Stimulated activated CD4-positive, alpha-beta T cell treated with anti-CD3 and anti-CD28 coated beads, TNF-alpha, amount 100 ng/mL, for 48 hours (primary cell): ENCODE measurements at regions not wholly inside any gene's neighbourhood (a gene's known extent, or its start where the extent isn't known, plus 50 kb on each side); places are given as distances from the start of the nearest gene placed in this dataset.
"Not testable (repeated sequence)": the region's sequence is repeated elsewhere in the genome, so short reads cannot be mapped to it uniquely, and the experiment has no call there.

Source experiments
- DNase-seq, 3 donors: peaks; one replicate each; pipeline ENCODE4 v3.0.0-alpha.2; 2020; ENCODE audit warnings: low read depth in 3 of 3

DNA sequence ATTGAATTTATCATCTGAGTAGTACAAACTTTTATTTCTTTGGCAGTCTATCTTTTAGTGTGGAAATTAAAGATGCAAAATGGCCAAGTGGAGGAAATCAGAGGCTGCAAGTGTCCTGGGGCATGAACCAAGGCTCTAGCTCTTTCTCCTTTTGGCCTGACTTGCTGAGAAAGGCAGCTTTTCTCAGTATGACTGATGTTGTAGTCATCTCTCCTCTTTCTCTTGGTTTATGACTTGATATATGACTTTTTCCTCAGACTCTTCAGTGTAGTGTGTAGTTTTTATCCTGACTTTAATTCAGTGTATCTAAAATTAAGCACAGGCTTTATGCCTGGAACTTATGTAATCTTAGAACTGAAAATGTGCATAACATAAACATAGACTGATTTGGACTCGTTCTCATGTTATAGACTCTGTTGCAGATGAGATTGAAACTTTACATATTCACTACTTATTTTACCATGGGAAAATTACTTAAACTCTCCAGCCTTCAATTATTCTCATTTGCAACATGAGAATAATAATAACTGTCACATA lies 65.7 kb downstream of the SLITRK5 start:
- no peak for DNase-seq

DNA sequence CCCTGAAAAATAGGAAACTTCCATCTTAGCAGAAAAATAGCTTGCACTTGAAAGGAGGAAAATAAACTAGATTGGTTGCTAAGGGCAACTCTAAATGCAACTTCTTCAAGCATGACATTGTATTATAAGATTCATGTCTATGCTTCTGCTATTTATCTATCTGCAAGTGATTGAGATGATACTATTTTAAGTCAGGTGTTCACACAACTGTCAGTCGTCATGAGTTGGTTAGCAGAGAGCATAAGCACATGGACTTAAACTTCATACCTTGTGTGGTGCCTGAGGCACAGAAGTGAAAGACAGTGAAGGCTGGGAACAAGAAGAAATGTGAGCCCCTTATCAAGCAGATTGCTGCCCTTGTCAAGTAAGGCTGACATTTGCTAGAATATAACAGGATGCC lies 82.9 kb downstream of the SLITRK5 start:
- no peak for DNase-seq

DNA sequence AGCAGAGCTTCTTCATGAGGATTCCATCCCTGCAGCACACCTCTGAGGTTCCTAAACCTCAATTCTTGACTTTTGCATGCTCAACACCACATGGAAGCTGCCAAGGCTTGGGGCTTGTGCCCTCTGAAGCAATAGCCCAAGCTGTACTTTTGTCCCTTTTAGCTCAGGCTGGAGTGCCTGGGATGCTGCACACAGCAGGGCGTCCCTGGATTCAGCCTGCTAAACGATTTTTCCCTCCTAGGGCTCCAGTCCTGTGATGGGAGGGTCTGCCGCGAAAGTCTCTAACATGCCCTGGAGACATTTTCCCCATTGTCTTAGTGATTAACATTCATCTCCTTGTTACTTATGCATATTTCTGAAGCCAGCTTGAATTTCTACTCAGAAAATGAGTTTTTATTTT lies 98.3 kb downstream of the SLITRK5 start:
- DNase-seq = no peak

DNA sequence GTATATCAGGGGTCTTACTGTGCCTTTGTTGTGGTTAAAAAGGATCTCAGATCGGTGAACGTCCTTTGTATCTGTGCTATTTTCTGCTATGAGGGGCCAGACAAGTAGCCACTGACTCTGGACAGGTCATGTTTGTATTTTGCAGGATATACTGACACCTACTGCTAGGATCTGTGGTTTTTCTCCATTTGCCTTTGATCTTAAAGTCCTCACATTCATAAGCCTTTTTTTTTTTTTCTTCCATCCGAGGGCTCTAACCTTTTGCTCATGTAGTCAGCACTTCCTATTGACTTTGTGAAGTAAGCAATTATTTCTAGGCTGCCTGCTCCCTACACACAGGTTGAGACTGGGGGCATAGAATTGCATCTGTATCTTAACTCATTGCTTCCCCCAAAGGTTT lies 106.2 kb downstream of the SLITRK5 start:
- no peak for DNase-seq

DNA sequence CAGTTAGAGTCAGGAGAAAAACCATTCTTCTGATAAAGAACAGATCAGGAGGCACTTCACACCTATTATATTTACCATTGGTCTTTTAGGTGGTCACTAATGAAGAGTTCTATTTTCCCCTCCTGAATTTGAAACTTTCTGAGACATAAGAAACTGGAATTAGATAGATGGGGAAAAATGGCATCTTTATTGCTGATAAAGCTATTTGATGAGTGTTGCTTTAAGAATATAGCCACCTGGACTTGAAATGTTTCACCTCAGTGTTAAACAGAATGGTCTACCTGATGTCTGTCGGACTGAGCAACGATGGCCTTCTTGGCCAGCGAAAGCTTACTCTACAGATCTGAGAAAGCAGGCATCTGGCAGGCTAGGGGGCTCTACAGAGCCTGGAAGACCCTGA lies 107.0 kb downstream of the SLITRK5 start:
- DNase-seq = no peak

DNA sequence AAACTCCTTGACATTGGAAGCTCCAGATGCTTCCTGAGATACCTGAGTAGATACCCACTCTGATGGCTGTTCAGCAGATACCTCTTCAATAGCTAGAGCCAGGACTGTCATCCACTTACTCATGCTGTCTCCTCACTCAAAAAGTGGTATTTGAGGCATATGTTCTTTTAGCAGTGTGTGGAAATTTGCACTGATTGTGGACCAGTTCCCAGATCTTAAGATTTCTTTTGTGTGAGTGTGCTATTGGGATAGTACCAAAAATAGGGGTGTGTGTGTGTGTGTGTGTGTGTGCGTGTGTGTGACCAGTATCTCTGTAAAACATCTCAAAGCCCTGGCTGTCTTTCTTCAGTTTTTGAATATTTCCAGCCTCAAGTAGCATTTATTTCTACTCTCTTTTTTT lies 108.3 kb downstream of the SLITRK5 start:
- DNase-seq = no peak

DNA sequence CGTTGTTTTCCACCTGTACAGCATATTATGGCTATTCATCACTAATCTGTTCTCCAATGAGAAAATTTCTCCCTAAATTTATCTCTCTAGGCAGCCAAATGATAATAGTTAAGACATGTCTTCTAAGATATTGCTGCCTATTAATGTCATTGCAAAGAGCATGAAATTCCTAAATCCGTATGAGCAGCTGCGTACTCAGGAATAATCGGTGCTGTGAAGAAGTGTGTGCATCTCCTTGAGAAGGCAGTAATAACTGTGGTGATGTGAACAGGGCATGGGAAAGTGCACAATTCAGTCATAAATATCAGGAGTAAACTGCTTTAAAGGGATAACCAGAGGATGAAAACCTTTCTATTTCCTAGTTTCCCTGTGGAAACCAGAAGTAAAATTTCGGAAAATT lies 112.2 kb downstream of the SLITRK5 start:
- DNase-seq = no peak

DNA sequence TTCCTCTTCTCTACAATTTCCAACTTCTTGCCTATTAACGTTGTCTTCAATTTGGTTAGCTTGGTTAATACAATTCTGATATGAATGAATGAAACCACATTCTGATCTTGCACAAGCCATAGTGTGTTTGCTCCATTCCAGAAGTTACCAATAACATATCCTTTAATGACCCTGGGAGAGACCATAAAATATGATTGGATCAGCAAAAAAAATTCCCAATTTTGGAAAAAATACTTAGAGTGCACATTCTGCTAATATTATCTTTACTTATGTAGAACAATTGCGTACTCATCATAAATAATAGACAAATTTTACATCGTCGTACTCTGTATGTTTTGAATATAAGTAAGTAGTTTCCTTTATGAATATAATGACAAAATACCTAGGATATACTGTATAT lies 117.2 kb downstream of the SLITRK5 start:
- DNase-seq = no peak

DNA sequence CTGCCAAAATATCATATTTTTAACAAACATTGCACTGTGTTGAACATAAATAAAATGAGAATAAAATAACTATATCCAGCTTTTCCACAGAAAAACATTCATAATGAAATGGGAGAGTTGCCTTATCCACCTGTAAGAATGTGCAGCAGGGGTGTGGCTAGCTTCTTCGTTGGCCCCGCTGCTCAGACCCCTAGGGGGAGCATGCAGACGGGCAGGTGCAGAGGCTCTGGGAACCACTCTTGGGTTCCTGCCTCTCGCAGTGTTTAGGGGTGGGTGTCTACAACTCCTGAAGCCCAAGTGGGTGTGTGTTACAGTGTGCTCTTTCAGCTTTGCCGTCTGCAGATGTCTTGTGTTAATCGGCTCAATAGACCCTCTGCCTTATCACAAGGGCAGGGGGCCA lies 121.7 kb downstream of the SLITRK5 start:
- DNase-seq = no peak

DNA sequence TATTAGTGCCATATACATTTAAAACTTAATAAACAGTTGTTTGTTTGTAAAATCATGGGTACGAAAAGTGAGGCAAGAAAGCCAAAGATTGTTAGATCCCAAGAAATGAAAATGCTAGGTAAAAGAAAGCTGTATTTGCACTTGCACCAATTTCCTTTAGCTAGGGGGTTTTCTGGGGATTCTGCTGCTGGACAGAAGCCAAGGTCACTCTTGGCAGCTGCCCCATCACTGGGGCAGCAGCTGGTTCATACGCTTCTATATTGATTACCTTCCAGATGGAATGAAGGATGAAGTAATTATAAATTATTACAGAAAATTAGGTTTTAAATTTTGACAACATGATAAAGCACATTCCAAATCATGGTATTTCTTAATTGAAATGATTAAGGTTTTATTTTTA lies 127.4 kb downstream of the SLITRK5 start:
- no peak for DNase-seq

DNA sequence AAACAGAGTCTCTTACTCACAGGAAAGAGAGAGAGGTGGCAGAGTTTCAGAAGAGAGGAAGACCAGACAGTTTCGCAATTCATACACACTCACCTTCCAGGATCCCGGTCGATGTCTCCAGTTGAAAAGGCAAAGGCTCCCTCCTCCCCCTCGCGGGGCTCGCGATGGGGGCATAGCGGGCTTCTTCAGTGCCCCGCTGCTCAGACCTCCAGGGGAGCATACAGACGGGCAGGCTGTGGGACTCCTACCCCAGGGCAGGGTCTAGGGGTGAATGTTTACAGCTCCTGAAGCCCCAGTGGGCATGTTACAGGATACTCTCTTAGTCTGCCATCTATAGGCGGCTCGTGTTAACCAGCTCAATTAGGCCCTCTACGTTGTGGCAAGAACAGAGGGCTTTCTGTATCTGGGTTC lies 139.2 kb downstream of the SLITRK5 start:
- no peak for DNase-seq

DNA sequence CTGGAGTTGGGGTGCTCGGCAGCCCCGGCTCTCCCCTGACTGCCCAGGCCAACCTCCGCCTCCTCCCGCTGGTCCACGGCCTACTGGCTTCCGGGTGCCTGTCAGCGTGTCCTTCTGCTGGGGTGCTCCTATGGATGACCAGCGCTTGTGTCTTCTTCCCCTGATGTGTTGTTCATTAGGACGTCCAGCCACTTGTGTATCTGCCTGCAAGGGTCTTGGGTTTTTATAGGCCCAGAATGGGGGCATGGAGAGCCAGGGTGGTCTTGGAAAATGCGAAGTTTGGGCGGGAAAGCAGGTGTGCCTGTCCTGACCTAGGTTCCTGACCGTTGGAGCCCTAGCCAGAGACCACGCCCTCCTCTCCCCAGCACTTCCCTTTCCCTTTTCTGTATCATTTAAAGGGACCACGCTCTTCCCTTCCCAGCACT lies 139.8 kb downstream of the SLITRK5 start:
- DNase-seq = no peak

DNA sequence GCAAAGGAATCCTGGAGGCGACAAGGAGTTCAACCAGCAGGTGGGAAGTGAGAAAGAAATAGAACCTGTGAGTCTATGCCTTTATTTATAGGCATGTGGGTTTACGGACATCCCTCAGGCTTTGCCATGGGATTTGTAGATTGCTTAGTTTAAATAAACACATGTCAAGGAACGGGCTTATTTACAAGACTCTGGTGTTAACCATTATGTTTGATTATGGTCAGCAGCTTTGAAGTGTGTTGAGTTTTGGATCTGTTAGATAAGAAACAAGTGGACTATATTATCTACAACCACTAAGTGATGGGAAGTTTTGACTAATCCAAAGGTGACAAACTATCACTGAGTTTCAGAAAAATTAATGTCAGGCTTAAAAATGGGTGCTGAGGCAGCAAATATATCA lies 143.2 kb downstream of the SLITRK5 start:
- DNase-seq = no peak

DNA sequence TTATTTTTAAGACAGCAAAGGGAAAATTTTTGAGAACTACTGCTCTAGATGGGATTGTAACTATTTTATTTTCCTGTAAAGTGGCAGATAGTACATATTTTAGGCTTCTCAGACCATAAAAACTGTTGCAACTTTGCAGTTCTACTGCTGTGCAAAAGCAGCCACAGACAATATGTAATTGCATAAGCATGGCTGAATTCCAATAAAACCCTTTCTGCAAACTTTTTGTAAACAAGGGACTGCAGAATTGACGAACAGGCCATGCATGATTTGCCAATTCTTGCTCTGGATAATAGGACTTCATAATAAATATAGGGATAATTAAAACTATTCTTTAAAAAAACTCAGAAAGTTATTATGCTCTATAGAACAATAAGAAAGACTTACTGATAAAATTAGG lies 149.1 kb downstream of the SLITRK5 start:
- no peak for DNase-seq

DNA sequence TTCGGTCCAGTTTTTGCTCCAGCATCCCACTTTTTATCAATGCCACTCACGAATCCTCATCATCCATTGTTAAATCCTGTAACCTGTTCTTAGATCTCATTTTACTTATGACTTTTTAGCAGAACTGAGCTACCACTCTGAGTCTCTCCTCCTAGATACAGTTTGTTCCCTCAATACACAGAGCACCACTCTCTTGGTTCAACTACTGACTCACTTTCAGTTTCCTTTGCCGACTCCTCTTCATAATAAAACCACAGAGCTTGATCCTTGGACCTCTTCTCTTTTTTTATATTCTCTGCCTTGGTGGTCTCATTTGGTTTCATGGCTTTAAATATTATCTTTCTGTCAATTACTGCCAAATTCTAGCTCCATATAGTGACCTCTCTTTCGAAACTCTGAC lies 150.3 kb downstream of the SLITRK5 start:
- no peak for DNase-seq

DNA sequence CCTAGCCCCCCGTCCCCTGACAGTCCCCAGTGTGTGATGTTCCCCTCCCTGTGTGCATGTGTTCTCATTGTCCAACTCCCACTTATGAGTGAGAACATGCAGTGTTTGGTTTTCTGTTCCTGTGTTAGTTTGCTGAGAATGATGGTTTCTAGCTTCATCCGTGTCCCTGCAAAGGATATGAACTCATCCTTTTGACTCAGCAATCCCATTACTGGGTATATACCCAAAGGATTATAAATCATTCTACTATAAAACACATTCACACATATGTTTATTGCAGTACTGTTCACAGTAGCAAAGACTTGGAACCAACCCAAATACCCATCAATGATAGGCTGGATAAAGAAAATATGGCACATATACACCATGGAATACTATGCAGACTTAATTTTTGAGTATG lies 155.1 kb downstream of the SLITRK5 start:
- DNase-seq = not testable (repeated sequence)

DNA sequence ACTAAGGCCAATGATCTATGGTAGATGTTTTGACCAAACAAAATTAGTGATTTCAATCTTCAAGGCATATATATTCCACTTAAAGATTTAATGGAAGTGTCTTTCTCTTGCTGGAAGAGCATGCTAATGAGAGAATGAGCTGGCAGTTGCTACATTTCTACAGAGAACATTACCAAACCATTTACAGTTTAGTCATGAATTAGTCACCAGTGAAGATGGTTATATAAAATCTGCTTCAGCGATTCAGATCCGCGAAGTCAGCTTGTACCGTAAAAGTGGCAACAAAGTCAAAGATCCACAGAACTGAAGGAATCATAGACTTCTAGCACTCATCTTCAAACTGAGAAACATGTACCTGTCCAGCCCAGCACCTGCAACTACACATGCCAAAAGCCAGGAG lies 156.3 kb downstream of the SLITRK5 start:
- no peak for DNase-seq

DNA sequence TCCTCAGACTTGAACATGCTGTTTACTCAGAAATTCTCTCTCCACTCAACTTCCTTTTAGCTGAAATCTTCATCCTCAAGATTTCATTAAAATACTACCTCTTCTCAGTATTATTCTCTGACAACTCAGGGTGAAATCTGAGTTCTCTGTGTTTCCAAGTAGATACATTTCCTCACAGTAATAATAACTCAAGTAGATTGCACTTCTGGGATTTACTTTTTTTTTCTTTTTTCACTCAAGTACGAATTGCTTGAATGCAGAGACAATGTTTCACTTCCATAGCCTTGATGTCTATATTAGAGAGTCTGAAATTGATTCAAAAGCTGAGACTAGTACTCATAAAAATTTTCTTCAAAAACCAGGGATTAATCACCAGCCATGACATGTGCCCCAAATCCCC lies 166.4 kb downstream of the SLITRK5 start:
- DNase-seq = no peak

DNA sequence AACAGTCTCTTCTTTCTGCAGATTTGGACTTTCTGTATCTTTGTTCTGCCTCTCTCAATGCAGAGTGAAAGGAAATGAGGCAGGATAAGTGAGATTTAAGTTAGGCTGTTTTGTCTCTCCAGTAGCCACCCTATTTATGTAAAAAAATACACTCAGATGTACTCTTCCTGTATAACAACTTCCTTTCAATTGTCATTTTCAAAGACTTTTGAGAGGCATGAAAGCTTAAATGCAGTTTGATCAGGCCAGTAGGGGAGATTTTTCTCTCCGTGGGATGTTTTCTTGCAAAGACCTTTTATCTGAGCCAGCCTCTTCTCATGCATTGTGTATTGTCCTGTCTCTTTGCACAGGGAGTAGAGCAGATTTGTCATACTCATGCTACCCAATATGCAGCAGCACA lies 166.8 kb downstream of the SLITRK5 start:
- no peak for DNase-seq

DNA sequence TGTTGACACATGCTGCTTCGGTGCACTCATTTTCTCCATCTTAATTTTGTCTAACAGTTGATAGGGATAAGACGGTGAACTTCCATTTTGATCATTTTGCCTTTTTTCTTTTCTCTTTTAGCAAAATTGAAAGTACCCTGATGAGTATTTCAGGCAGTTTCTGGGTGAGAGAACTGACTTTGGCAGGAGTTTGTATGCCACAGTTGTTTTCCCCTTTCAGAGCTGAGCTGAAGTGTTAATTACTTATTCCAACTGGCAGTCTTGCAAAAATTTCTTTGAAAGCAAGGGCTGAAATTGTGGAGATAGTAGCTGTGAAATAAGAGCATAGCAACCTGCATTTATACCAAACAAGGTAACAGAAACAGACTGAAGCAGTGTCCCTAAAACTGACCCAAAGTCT lies 180.2 kb downstream of the SLITRK5 start:
- no peak for DNase-seq

DNA sequence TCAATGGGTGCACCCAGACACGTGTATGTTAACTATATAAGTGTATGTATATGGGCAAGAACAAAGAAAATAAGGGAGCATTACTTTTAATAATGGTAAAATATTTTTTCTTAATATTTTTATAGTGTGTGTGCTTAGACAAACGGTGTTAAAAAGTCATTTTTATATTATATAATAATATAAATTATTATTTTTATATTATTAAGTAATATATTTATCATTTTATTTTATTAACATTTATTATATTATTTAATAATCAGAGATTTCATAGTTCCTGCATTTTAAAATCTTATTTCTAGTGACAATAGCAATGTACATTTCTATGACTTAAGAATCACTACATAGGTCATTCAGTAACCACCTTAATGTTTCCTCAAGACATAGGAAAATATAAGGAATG lies 184.4 kb downstream of the SLITRK5 start:
- DNase-seq = no peak

DNA sequence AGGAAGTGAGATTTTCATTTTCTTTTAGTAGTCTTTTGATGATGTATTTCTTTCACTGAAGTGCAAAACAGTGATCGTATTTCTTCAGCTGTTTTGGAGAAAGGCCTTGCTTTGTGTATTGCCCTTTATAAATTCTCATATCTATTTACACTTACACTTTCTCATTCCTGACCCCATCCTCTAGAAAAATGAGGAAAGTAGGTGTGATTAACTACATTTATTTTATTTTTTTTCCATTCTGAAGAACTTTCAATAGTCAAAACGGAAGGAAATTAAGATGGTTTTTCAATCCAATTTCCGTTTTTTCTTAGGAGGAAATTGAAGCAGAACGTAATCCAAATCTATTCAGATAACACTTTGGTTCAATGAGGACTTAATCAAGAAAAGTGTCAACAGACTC lies 188.1 kb downstream of the SLITRK5 start:
- DNase-seq = no peak

DNA sequence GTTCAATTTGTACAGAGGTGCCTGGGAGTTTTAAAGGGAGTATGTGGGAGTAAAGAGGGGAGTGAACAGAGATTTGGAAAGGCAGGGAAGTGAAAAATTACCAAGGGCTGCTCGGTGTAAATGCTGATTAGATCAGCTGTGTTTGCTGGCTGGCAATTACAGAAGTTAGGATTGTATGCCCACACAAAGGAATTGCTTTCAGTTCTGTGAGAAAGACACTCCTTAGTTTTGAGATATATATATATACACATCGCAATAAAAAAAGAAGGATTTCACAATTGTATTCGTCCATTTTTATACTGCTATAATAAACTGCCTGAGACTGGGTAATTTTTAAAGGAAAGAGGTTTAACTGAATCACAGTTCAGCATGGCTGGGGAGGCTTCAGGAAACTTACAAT lies 196.3 kb downstream of the SLITRK5 start:
- no peak for DNase-seq

DNA sequence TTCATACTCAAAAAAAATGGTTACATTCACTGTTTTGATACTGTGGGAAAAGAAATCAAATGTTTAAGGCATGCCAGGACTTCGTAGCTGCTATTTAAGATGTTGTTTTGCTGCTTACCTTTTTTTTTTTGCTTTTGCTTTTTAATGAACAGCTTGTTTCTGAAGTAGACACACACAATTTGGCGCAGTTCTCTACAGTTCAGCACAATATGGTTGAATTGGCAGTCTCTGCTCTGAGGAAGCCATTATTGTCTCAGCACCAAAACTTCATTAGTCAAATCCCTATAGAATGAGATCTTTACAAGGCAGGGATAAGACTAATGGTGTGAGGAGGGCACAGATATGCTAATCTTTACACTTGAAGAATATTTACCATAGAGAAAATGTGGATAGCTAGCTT lies 197.6 kb downstream of the SLITRK5 start:
- DNase-seq = no peak

DNA sequence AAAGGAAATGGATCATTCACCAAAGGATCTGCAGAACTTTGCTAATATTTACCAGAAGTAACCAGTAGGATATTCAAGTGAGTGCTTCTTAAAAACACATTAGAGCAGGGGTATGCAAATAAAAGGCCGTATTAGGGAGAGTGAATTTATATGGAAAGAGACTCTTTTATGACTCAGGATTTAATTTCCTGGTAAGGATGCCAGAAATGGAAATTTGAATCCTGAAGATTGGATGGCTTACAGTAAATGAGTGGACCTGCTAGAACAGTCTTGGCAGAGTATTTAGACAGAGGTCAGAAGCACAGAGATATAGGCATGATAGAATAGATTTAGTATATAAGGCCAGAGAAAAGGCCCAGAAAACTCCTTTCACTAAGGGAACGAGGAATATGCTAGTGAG lies 201.6 kb downstream of the SLITRK5 start:
- no peak for DNase-seq
